HL-60 (cell line): ENCODE measurements at regions not wholly inside any gene's neighbourhood (a gene's known extent, or its start where the extent isn't known, plus 50 kb on each side); places are given as distances from the start of the nearest gene placed in this dataset.

Experiments used
- DNase-seq, 2 experiments: peaks; one replicate each; pipeline ENCODE4 v3.0.0-alpha.2; 2010 to 2020; ENCODE audit warnings: low read depth in 1 of 2, low spot score in 1 of 2
- H3K27ac ChIP-seq: fragments of 250-450 bp; sonication (Bioruptor Pico); replicated peaks from 2 replicates; pipeline ENCODE4 v1.5.1; 2020; ENCODE audit warnings: mild to moderate bottlenecking, moderate library complexity
- H3K27me3 ChIP-seq: fragments of 250-450 bp; sonication (Bioruptor Pico); 2 replicates; pipeline ENCODE4 v1.5.1; 2021; ENCODE audit warnings: mild to moderate bottlenecking, moderate library complexity; ENCODE audit not compliant: insufficient read depth, poor library complexity, severe bottlenecking
- H3K4me3 ChIP-seq: replicated peaks from 2 replicates; pipeline ENCODE4 v1.5.1; 2011; ENCODE audit warnings: mild to moderate bottlenecking, control low read depth, low read length; ENCODE audit not compliant: insufficient read depth
- CTCF ChIP-seq: IDR thresholded peaks from one replicate; pipeline ENCODE4 v1.5.1; 2011; ENCODE audit warnings: low read length, control low read depth, inconsistent platforms; ENCODE audit not compliant: insufficient read depth
- GABPA ChIP-seq: IDR thresholded peaks from 2 replicates; pipeline ENCODE4 v1.6.1; 2012; ENCODE audit warnings: low read depth
- POLR2AphosphoS5 ChIP-seq: IDR thresholded peaks from 2 replicates; pipeline ENCODE4 v1.6.1; 2012; ENCODE audit warnings: low read depth
- REST ChIP-seq: IDR thresholded peaks from 2 replicates; pipeline ENCODE4 v1.6.1; 2012; ENCODE audit warnings: low read depth; ENCODE audit not compliant: insufficient replicate concordance
- SPI1 ChIP-seq: IDR thresholded peaks from 2 replicates; pipeline ENCODE4 v1.6.1; 2012; ENCODE audit warnings: low read depth, mild to moderate bottlenecking, borderline replicate concordance

- no peak for TF ChIP-seq CTCF
- TF ChIP-seq GABPA, result no peak
- TF ChIP-seq REST, result no peak
- TF ChIP-seq POLR2AphosphoS5, result no peak
- TF ChIP-seq SPI1, result no peak
- Histone ChIP-seq H3K27ac (no peak overlapping the region), H3K4me3 (no peak overlapping the region), H3K27me3 (peaks cover 2% of the 10 kb centered on the region)
- DNase-seq, result no peak
These were observed 110.7 kb upstream of the GZMB start for GRCh38 chr14:24744641-24745040.

- no peaks in the 10 kb centered on the region for H3K27me3 ChIP-seq
- DNase-seq, result no peak
These were observed 107.9 kb upstream of the GZMB start for GRCh38 chr14:24741871-24742270.

More at GRCh38 chr14:24741871-24742270, 107.9 kb upstream of the GZMB start:
- H3K4me3 ChIP-seq, result no peak overlapping the region
- no peak for TF ChIP-seq POLR2AphosphoS5
- no peak for TF ChIP-seq REST
- TF ChIP-seq SPI1, result no peak
- TF ChIP-seq GABPA, result no peak
- no peak for TF ChIP-seq CTCF
- no peak overlapping the region for H3K27ac ChIP-seq
